Lung (tissue), 11 donors: ENCODE measurements at regions not wholly inside any gene's neighbourhood (a gene's known extent, or its start where the extent isn't known, plus 50 kb on each side); places are given as distances from the start of the nearest gene placed in this dataset.

Experiments
- ATAC-seq: fragments of 200-7000 bp; cut with Tn5 transposase; one replicate; pipeline ENCODE4 v1.9.1; 2020; ENCODE audit warnings: moderate number of reproducible peaks; ENCODE audit not compliant: insufficient read depth, low FRiP score
- DNase-seq, 3 donors: peaks; one replicate each; pipeline ENCODE4 v3.0.0-alpha.2; 2013 to 2017
- H3K27ac ChIP-seq, 2 donors: one replicate each; pipeline ENCODE4 v1.5.1; 2013; ENCODE audit warnings: mild to moderate bottlenecking in 2 of 2, moderate library complexity in 2 of 2, control low read depth in 1 of 2, inconsistent platforms in 1 of 2, low read depth in 1 of 2, low read length in 1 of 2
- H3K27me3 ChIP-seq, 3 donors: one replicate each; pipeline ENCODE4 v1.5.1; 2013; ENCODE audit warnings: low read length in 2 of 3; ENCODE audit not compliant: control insufficient read depth in 3 of 3, insufficient read depth in 3 of 3
- H3K36me3 ChIP-seq, 4 donors: one replicate each; pipeline ENCODE4 v1.5.1; 2013; ENCODE audit warnings: low read length in 4 of 4, mild to moderate bottlenecking in 1 of 4, moderate library complexity in 1 of 4; ENCODE audit not compliant: control insufficient read depth in 4 of 4, insufficient read depth in 4 of 4
- H3K4me1 ChIP-seq, 5 donors: one replicate each; pipeline ENCODE4 v1.5.1; 2013; ENCODE audit warnings: low read length in 5 of 5, mild to moderate bottlenecking in 2 of 5, moderate library complexity in 1 of 5; ENCODE audit not compliant: control insufficient read depth in 5 of 5, insufficient read depth in 5 of 5
- H3K4me3 ChIP-seq: one replicate; pipeline ENCODE4 v1.5.1; 2013; ENCODE audit warnings: mild to moderate bottlenecking, control low read depth, moderate library complexity
- H3K9ac ChIP-seq, 2 donors: one replicate each; pipeline ENCODE4 v1.5.1; 2013; ENCODE audit warnings: low read length in 2 of 2, control low read depth in 1 of 2; ENCODE audit not compliant: insufficient read depth in 1 of 2
- H3K9me3 ChIP-seq, 4 donors: one replicate each; pipeline ENCODE4 v1.5.1; 2013; ENCODE audit warnings: low read length in 3 of 4, mild to moderate bottlenecking in 1 of 4, moderate library complexity in 1 of 4; ENCODE audit not compliant: control insufficient read depth in 4 of 4, insufficient read depth in 3 of 4
- WGBS, 2 donors: extraction: QIAGEN DNeasy Blood & Tissue Kit; methylation state at CpG; one replicate each; pipeline ENCODE4 v1.1.7; 2013; 5-methylcytosine and 5-hydroxymethylcytosine counted together
- TF ChIP-seq, protein P1 (sequence below): IDR thresholded peaks from 2 replicates; pipeline ENCODE4 v1.5.1; 2012; ENCODE audit warnings: mild to moderate bottlenecking; ENCODE audit errors: control extremely low read depth, extremely low read depth
- donor health status: control.
- donor health status: control.
- donor health status: Bipolar disorder and iron deficiency.
- donor health status: healthy.
- donor health status: DM: yes; HTN: yes; CAD: no.

DNA sequence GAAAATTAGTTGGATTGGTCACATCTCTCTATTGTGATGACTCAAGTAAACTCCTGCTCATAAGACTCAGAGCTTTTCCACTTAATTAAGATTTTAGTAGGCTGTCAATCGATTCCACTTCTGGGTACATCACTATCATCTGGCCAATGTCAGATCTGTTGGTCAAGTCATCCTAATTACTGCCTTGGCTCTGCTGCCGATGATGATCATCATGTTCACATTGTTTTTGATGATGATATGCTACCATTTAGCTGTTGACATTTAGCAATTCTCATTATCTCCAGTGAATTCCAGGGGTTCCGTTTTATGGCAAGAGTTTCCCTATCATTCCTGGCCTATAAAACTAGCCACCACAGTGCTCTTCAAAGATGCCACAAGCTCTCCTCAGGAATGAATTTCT, 253.4 kb downstream of the IKZF2 start:
- no peaks in the 10 kb centered on the region for H3K9me3 ChIP-seq
- peaks cover 0 to 3% (median 0%) of the 10 kb centered on the region in 3 donors for H3K27me3 ChIP-seq
- ATAC-seq (no peak), DNase-seq (no peak)
- H3K9ac ChIP-seq = no peak overlapping the region
- WGBS, 2 donors = 89 to 91% methylated on average over 3 of the region's 3 CpGs
- no peaks in the 10 kb centered on the region for H3K36me3 ChIP-seq
- no peak overlapping the region for H3K4me3 ChIP-seq
- H3K27ac ChIP-seq = no peak overlapping the region
- no peaks in the 10 kb centered on the region for H3K4me1 ChIP-seq
- TF ChIP-seq, protein P1, sequence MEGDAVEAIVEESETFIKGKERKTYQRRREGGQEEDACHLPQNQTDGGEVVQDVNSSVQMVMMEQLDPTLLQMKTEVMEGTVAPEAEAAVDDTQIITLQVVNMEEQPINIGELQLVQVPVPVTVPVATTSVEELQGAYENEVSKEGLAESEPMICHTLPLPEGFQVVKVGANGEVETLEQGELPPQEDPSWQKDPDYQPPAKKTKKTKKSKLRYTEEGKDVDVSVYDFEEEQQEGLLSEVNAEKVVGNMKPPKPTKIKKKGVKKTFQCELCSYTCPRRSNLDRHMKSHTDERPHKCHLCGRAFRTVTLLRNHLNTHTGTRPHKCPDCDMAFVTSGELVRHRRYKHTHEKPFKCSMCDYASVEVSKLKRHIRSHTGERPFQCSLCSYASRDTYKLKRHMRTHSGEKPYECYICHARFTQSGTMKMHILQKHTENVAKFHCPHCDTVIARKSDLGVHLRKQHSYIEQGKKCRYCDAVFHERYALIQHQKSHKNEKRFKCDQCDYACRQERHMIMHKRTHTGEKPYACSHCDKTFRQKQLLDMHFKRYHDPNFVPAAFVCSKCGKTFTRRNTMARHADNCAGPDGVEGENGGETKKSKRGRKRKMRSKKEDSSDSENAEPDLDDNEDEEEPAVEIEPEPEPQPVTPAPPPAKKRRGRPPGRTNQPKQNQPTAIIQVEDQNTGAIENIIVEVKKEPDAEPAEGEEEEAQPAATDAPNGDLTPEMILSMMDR = no peak

DNA sequence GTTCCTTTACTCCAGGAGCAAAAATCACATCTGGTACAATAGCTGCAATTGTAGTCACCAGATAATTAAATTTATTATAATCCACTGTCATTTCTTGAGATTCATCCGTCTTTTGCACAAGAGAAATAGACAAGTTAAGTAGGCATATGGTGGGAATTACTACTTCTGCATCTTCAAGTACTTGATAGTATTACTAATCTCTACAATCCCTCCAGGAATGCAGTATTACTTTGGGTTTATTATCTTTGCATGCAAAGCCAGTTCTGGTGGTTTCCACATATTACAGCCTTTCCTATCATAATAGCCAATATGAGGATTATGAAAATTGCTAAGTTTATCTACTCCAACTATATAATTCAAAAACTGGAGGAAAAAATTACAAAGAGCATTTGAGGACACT, 254.1 kb downstream of the IKZF2 start:
- DNase-seq = no peak

GRCh38 chr2:212894026-212894425, 257.4 kb downstream of the IKZF2 start:
- TF ChIP-seq, protein P1 = no peak
- 90 to 93% methylated on average over 1 of the region's 1 CpG for WGBS, 2 donors
- H3K9me3 ChIP-seq = no peaks in the 10 kb centered on the region

More for the DNA sequence above, 254.1 kb downstream of the IKZF2 start:
- H3K9me3 ChIP-seq = no peaks in the 10 kb centered on the region
- H3K9ac ChIP-seq = no peak overlapping the region
- TF ChIP-seq, protein P1 = no peak
- H3K4me1 ChIP-seq = no peaks in the 10 kb centered on the region
- H3K27ac ChIP-seq = no peak overlapping the region
- H3K27me3 ChIP-seq = peaks cover 0 to 3% (median 0%) of the 10 kb centered on the region in 3 donors
- H3K4me3 ChIP-seq = no peak overlapping the region
- no peaks in the 10 kb centered on the region for H3K36me3 ChIP-seq
- ATAC-seq = no peak
- WGBS, 2 donors = 85 to 98% methylated on average over 1 of the region's 1 CpG

GRCh38 chr2:212893216-212893615, 258.2 kb downstream of the IKZF2 start:
- H3K36me3 ChIP-seq = no peaks in the 10 kb centered on the region
- peaks cover 0 to 3% (median 0%) of the 10 kb centered on the region in 3 donors for H3K27me3 ChIP-seq
- H3K27ac ChIP-seq = no peak overlapping the region
- WGBS, 2 donors = 76 to 88% methylated on average over 3 of the region's 3 CpGs
- no peaks in the 10 kb centered on the region for H3K4me1 ChIP-seq
- DNase-seq (no peak), ATAC-seq (no peak)
- TF ChIP-seq, protein P1 = no peak
- H3K9me3 ChIP-seq = no peaks in the 10 kb centered on the region
- H3K4me3 ChIP-seq = no peak overlapping the region
- H3K9ac ChIP-seq = no peak overlapping the region

More at GRCh38 chr2:212894026-212894425, 257.4 kb downstream of the IKZF2 start:
- Histone ChIP-seq H3K36me3 (no peaks in the 10 kb centered on the region), H3K27me3 (peaks cover 0 to 3% (median 0%) of the 10 kb centered on the region in 3 donors), H3K4me3 (no peak overlapping the region), H3K9ac (no peak overlapping the region), H3K27ac (no peak overlapping the region), H3K4me1 (no peaks in the 10 kb centered on the region)
- DNase-seq (no peak), ATAC-seq (no peak)
